ENCODE measurements at regions not wholly inside any gene's neighbourhood (a gene's known extent, or its start where the extent isn't known, plus 50 kb on each side); places are given as distances from the start of the nearest gene placed in this dataset.
A peak's percentile ranks its signal among the peaks of the same experiment; 100 is the strongest.
"Not testable (repeated sequence)": the region's sequence is repeated elsewhere in the genome, so short reads cannot be mapped to it uniquely, and the experiment has no call there.

DNA sequence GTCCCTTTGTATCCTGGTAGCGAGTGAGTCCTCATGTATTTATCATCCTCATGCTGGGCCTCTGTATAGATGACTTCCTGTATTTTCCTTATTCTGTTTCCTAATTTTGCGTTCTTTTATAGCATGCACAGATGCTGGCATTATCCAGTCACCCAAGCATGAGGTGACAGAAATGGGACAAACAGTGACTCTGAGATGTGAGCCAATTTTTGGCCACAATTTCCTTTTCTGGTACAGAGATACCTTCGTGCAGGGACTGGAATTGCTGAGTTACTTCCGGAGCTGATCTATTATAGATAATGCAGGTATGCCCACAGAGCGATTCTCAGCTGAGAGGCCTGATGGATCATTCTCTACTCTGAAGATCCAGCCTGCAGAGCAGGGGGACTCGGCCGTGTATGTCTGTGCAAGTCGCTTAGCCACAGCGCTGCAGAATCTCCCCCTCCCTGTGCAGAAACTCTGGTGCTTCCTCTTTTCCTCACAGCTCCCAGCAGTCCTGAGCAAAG, 183.1 kb upstream of the PRSS58 start:
- intact Hi-C loops (cut with DNase I): no loop called here
- DNase-seq: peak in 1 of 42 donors; percentile 36

DNA sequence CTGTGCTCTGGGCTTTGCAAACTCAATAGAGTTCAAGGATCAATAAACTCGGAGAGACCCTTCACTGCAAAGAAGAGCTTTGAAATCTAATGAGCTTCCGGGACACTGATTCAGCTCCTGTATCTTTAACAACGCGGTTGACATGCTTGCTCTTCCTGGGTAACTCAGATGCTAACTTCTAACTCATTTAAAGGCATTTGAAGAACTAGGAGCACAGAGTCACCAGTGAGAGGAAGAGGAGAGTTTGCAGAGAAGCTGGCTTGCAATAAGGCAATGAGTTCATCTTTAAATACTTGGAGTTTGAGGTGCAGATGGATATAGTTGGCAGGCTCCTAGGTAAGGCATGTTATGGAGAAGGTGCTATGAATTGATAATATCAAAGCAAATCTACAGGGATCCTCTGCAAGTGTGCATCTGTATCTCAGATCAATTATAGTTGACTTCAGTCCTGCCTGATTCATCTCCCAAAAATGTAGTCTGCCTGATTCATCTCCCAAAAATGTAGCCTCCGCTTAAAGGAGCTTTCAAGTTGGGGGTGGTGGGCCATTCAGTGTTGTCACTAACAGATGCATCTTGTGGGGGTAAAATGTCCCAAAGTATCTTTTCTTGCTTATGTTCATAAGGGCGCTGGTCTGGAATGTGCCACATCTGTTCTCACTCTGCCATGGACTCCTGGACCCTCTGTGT, 182.5 kb upstream of the PRSS58 start:
- intact Hi-C loops (cut with DNase I): no loop called here
- peak in 1 of 42 donors; percentile 2 for DNase-seq

DNA sequence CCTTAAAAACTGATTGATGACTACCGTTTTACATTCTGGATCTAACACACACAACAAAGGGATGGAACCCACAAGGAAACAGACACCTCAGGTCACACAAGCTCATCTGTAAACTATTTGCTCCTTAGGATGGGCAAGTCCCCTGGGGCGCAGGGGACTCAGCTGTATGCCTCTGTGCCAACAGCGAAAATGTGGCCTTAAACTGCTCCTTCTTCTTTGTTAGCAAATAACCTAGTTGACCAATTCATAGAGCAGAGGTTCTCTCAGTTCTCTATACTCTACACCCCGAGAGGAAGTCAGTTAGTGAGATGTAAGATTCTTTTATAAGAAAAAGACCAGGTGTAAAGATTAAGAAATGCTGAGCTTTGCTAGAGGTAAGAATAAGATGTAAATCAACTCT, 181.9 kb upstream of the PRSS58 start:
- intact Hi-C loops (cut with DNase I): no loop called here
- peak in 1 of 42 donors; percentile 2 for DNase-seq

DNA sequence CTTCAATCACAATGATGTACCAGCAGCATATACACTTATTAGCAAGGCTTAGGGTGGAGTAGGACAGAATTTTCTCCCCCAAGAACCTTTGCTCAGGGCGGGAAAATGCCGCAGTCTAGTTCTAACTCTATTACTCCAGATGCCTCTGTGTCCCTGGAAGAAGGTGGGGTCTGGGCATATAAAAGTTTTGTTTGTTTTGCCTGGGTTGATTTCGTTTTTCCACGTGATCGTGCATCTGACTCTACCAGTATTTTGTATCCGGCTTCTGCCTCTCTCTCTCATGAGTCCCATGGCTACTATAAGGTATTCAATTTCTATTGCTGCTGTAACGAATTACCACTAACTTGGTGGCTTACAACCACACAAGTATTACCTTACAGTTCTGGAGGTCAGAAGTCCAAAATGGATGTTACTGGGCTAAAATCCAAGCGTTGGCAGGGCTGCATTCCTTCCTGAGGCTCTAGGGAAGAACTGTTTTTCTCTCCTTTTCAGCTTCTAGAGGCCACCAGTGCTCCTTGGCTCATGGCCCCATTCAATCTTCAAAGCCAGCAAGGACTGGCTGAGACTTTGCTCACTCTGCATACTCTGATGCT, 181.2 kb upstream of the PRSS58 start:
- DNase-seq: peak in 1 of 42 donors; percentile 15
- intact Hi-C loops (cut with DNase I): no loop called here

DNA sequence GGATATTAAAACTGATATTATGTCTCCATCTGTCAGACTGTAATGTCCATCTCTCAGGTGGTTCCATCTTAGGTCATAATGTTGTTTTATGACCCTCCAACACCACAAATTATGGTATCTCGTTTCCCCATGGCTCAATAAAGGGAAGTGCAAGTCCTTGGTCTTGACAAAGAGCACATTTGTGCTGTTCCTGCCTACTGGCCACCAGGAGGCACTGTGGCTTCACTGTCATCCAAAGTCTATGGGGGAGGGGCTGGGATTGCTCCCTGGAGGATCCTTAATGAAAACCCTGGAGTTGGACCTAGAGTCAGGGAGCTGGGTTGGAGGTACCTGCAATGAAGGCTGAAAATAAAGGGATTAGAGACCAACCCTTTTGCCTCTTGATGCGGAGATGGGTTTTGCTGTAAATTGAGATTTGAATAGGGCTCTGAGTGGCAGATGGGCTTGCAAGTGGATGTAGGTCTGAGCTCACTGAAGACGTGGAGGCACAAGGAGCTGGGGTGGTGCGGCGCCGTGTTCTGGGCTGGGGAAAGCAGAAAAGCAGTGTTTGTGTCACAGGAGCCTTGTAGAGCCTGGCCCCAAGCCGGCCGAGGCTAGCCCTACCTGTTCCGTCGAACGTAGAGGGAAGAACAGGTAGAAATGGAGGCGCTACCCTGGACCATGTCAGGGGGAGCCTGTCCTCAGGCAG, 180.5 kb upstream of the PRSS58 start:
- peak in 31 of 42 donors; percentile 21 to 80 (median 50) for DNase-seq
- intact Hi-C loops (cut with DNase I): no loop called here

DNA sequence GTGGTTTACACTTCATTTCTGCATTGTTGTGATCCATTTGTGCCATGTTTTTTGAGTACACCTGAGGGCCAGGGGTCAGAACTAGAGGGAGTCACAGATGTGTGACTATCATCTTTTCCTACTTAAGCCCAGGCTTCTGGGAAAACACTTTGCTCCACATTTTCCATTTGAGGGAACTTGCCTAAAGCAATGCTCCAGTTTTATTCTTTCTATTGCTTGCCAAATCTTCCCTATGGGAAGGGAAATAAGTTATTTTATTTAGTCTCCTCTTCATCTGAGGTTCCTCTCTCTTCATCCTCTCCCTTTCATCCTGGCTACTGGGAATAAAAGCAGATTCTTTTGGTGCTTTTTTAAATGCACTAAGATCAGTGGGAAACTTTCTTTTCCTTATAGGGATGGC, 179.9 kb upstream of the PRSS58 start:
- no peak for DNase-seq
- intact Hi-C loops (cut with DNase I): no loop called here

DNA sequence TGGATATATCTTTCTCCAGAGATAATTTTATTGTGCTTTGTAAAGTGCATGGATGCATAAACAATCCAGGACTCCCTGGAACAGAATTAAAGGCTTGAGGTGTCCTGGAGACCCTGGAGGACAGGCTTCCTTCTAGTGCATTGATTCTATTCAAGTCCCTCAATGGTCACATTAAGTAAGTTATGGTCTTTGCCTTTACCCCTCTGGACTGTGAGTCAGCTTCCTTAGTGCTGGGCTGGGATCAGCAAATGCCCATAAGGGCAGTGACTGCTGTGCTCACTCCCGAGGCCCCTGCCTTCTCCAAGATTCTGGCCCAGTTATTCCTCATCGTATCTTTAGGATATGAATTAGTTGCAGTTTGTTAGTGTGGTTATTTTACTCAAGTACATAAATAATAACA, 178.7 kb upstream of the PRSS58 start:
- intact Hi-C loops (cut with DNase I): no loop called here
- no peak for DNase-seq

DNA sequence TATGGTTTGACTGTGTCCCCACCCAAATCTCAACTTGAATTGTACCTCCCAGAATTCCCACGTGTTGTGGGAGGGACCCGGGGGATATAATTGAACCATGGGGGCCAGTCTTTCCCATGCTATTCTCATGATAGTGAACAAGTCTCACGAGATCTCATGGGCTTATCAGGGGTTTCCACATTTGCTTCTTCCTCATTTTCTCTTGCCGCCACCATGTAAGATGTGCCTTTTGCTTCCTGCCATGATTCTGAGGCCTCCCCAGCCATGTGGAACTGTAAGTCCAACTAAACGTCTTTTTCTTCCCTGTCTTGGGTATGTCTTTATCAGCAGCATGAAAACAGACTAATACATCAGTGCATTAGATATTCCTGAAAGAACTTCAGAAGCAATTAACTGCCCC, 177.7 kb upstream of the PRSS58 start:
- DNase-seq; intact Hi-C loops (cut with DNase I): not testable (repeated sequence)

DNA sequence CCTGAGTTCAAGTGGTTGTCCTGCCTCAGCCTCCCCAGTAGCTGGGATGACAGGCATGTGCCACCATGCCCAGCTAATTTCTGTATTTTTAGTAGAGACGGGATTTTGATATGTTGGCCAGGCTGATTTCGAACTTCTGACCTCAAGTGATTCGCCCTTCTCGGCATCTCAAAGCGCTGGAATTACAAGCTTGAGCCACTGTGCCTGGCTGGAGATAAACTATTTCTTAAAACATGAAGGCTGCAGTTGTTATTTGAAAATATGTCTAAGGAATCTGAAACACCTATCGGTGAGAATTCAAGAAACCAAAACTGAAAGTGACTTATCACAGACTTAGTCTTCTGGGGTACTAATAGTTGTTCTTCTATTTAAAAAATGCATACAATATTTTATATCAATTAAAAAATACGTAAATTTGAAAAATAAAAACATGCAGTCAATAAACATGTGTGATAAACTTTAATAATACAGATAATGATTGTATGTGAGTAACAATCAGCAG, 176.9 kb upstream of the PRSS58 start:
- intact Hi-C loops (cut with DNase I): no loop called here
- no peak for DNase-seq

DNA sequence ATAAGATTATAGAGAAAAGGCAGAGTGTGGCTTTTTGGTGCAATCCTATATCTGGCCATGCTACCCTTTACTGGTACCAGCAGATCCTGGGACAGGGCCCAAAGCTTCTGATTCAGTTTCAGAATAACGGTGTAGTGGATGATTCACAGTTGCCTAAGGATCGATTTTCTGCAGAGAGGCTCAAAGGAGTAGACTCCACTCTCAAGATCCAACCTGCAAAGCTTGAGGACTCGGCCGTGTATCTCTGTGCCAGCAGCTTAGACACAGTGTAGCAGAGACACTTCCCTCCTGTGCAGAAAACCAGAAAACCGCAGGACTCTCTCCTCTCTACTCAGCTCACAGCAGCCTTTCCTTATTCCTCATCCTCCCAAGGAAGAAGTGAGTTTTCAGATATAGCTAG, 176.3 kb upstream of the PRSS58 start:
- DNase-seq; intact Hi-C loops (cut with DNase I): not testable (repeated sequence)

DNA sequence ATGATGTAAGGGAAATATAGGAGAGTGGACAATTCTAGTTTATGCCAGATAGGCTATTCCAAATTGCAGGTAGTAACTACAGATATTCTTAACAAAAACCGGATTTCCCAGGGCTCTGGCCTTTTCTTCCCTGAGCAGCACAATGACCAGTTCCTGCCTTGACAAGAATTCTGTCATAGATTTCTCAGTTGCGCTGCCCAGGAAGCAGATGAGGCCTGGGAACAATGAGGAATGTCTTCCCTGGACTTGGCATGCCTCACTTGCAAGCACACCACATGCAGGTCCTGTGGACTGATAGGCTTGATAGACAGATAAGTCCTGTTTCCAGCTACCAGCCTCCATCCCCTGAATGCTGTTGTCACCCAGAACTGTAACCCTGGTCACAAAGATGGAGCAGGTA, 174.5 kb upstream of the PRSS58 start:
- intact Hi-C loops (cut with DNase I): no loop called here
- no peak for DNase-seq

DNA sequence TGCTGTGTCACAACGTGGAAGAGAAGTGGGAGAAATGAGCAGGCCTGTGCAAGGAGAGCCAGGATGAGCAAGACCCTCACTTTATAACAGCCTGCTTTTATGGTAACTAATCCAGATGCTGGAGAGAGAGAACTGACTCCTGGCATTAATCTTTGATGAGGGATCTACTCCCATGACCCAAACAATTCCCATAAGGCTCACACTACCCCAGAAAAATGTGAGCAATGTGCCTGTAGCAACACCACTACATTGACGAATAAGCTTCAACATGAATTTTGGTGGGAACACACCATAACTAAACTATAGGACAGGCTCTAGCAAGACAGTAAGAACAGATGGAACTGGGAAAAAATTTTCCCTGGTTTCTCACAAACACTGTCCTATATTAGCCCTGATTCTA, 173.6 kb upstream of the PRSS58 start:
- no peak for DNase-seq
- intact Hi-C loops (cut with DNase I): no loop called here

DNA sequence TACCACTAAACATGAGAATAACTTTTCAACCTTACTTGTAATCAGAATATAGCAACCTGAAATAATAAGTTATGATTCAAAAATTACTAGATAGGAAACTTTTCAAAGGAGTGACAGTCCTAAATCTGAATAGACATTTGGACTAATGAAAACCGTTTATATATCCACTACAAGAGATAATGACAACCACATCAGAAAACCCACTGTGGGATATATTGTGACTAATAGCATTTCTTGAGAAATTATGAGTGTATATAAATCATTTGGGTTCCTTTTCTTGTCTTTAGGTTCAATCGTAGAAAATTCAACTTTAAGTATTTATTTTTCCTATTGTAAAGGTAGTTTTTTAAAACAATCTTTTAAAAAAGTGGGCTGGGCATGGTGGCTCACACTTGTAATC, 170.2 kb upstream of the PRSS58 start:
- no peak for DNase-seq
- intact Hi-C loops (cut with DNase I): no loop called here

DNA sequence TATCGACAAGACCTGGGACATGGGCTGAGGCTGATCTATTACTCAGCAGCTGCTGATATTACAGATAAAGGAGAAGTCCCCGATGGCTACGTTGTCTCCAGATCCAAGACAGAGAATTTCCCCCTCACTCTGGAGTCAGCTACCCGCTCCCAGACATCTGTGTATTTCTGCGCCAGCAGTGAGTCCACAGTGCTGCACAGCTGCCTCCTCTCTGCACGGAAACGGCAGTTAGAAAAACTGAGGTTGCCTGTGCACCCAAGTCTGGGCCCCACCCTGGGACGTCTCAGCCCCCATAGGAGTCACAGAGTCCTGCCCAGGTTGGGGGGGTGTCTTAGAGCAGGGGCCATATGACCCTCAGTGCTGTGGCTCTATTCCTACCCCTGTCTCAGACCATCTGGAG, 167.4 kb upstream of the PRSS58 start:
- no peak for DNase-seq
- intact Hi-C loops (cut with DNase I): no loop called here

DNA sequence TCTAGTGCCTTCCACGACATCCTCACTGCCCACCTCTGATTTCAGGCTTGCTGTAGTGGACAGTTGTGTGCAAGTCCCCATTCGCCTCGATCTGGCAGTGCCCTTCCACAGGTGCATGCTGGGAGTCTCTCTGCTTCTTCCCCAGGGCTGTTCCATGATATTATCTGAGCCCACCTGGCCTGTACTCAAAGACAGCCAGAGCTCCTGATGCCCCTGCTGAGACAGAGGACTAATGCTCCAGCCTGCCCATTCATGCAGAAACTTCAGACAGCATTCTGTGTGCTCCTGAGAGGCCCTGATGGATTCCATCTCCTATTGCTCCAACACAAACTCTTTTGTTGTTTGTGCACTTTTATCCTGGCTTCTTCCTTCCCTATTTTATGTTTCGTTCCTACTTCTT, 164.8 kb upstream of the PRSS58 start:
- intact Hi-C loops (cut with DNase I): no loop called here
- no peak for DNase-seq

DNA sequence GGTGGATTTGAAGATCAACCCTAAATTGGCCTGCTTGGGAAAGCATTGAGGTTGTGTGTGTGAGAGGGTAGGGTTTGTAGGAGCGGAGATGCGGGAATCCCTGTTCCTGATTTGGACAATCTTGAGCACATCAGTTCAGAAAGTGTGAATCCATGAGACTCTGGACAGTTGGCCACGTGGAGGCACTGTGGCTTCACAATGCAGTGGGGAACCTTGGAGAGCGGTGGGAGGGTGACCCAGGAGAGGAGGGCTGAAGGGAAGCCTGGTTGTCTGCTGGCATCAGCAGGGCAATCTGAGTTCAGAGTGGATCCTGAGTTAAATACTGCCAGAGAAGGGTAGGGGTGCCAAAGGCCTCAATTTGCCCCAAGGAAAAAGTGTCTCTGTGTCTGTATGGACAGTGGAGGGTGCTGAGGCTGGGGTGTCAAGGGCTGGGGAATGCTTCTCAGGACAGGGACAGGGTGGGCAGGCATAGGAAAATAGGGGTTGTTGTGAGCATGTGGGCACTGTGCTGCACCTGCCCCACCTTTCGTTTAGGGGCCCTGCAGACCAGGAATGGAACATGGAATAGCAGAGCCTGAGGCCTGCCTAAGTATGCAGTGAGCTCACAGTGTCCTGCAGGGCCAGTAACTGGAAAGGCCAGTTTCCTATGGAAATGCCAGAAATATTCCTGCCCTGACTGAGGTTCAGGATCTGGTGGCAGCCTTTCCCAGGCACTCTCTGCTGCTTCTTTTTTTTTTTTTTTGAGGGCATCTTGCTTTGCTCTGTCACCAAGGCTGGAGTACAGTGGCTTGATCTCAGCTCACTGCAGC, 162.9 kb upstream of the PRSS58 start:
- intact Hi-C loops (cut with DNase I): no loop called here
- peak in 2 of 42 donors; percentile 23 to 45 for DNase-seq

DNA sequence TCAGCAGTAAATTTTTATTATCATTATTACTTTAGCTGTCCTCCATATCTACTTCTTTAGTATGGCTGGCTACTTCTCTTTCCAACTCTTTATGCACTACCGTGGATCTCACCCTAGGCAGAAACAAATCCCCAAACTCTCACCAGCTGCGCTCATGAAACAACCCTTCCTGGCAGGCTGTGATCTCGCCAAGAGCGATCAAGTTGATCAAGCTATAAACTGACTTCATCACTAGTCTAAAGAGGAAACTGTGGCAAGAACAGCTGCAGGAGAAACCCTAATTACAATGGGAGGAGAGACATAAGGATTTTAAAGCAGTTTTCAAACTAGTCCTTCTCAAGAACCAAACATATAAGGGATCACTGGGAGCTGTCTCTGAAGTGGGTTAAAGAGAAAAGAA, 160.5 kb upstream of the PRSS58 start:
- DNase-seq: no peak
- intact Hi-C loops (cut with DNase I): no loop called here

DNA sequence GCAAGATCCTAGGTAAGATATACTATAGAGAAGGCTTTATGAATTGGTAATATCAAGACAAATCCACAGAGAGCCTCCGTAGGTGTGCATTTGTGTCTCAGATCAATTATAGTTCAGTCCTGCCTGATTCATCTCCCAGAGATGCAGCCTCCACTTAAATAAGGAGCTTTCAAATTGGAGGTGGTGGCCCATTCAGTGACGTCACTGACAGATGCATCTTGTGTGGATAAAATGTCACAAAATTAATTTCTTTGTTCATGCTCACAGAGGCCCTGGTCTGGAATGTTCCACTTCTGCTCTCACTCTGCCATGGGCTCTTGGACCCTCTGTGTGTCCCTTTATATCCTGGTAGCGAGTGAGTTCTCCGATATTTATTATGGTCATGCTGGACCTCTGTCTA, 157.1 kb upstream of the PRSS58 start:
- intact Hi-C loops (cut with DNase I): no loop called here
- peak in 1 of 42 donors; percentile 23 for DNase-seq

DNA sequence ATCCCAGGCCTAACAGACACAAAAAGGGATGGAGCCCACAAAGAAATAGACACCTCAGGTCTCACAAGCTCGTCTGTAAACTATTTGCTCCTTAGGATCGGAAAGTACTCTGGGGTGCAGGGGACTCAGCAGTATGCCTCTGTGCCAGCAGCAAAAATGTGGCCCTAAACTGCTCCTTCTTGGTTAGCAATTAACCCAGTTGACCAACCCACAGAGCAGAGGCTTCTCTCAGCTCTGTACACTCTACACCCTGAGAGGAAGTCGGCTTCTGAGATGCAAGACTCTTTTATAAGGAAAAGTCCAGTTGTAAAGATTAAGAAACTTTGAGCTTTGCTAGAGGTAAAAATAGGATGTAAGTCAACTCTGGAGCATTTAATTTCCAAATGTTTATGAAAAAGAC, 156.3 kb upstream of the PRSS58 start:
- intact Hi-C loops (cut with DNase I): no loop called here
- no peak for DNase-seq
